GM12873 (cell line): ENCODE measurements at regions not wholly inside any gene's neighbourhood (a gene's known extent, or its start where the extent isn't known, plus 50 kb on each side); places are given as distances from the start of the nearest gene placed in this dataset.

ENCODE experiments used
- TF ChIP-seq, protein P1 (sequence below): IDR thresholded peaks from 2 replicates; pipeline ENCODE4 v1.5.1; 2012; ENCODE audit warnings: low read depth, mild to moderate bottlenecking, moderate library complexity, low read length, control low read depth; ENCODE audit not compliant: insufficient read depth; ENCODE audit errors: missing control alignments

DNA sequence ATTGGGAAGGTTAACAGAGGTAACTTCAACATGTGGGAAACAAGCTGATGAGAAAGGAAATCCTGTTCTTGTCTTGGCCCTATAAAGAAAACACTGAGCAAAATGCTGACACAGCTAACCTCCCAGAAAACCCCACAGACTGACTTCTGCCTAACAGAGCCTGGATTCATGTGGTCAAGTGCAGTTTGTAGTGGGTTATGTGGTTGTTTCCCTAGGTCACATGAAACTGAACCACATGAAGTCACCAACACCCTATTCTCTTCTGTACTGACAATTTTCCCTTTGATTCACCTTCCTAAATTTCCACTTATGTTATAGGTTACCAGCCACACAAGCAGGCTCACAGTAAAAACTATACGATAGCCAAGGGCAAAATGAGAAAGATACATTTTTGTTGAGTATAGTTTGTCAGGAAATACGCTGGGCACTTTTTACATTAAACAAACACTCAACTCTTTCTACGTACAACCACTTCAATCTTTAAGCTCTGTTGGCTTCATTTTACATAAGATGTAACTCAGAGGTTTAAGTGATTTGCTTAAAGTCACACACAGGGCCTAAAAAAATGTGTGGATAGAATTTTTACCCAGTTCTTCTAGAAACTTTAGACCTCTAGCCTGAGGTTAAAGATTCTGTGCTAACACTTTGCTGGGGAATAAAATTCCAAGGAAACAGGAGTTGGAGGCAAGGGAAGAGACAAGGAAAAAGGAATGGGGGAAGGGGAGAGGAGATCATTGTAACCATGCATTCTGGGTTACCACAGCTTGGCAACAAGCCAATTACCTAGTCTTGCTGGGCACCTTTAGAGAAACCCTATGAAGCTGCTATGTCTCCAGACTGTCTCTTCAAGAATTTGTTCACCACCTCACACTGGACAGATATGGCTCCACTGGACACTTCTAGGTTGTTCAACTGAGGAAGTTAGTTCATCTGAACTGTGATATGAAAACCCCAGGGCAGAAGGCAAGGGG, 601.6 kb upstream of the USP24 start:
- TF ChIP-seq, protein P1, sequence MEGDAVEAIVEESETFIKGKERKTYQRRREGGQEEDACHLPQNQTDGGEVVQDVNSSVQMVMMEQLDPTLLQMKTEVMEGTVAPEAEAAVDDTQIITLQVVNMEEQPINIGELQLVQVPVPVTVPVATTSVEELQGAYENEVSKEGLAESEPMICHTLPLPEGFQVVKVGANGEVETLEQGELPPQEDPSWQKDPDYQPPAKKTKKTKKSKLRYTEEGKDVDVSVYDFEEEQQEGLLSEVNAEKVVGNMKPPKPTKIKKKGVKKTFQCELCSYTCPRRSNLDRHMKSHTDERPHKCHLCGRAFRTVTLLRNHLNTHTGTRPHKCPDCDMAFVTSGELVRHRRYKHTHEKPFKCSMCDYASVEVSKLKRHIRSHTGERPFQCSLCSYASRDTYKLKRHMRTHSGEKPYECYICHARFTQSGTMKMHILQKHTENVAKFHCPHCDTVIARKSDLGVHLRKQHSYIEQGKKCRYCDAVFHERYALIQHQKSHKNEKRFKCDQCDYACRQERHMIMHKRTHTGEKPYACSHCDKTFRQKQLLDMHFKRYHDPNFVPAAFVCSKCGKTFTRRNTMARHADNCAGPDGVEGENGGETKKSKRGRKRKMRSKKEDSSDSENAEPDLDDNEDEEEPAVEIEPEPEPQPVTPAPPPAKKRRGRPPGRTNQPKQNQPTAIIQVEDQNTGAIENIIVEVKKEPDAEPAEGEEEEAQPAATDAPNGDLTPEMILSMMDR, result no peak

DNA sequence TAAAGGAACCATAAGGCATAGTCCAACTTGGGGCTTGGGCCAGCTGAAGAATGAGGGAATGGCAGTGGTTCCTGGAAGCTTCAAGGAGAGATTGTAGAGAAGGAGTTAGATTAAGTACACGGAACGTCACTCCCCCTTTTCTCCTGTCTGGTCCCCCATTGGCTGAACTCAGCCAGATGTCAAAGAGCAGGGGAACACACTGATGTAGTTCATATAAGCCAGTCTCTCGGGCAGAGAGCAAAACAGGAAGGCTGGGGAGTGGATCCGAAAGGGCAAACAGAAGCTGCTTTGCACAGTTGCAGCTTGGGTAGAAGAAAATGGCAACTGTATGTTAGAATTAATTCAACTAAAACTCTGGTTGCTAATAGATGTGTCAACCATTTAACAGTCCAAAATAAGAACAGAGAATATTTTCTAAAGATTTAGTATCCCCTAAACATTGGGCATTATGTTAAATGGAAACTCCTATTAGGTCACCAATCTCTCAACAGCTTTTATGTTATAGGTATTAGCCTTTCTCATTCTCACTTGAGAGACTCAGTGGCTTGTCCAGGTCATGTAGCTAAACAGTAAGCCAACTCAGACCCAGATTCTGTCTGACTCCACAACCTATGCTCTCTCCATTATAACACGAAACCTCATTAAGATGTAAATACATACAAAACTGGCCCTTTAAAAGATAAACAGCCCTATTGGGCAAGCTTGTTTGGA, 600.7 kb upstream of the USP24 start:
- TF ChIP-seq, protein P1, result no peak

DNA sequence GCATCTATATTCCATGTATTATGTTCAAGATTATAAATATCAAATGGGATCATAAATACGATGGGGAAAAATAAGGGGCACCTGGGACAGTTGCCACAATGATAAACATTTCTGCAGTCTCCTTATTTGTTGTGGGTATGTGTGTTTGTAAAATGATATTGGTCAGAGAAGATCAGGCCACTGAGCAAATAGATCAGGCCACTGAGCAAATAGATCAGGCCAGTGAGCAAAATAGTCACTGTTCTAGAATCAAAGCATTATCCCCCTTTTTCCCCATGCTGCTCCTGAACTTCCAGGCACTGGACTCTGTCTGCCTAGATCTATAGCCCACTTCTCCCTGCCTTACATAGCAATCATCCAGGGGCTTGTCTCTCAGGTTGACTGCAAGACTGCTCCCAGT, 599.8 kb upstream of the USP24 start:
- TF ChIP-seq, protein P1, result no peak

DNA sequence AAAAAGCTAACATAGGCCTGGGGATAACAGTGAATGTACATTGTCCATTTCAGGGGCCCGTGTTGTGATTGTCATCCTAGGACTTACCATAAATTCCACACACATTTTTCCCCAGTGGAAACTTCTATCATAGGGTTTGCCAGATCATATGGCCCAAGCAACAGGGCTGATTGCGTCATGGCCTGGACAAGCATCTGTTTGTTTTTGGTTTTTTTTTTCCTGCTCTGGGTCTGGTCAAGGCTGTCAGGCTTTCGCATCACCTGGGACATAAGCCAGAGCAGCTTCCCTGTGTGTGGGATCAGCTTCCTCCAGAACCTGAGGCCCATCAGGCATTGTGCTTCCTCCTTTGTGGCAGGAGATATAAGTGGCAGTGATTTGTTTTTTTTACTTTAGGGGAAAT, 598.5 kb upstream of the USP24 start:
- TF ChIP-seq, protein P1, result no peak

DNA sequence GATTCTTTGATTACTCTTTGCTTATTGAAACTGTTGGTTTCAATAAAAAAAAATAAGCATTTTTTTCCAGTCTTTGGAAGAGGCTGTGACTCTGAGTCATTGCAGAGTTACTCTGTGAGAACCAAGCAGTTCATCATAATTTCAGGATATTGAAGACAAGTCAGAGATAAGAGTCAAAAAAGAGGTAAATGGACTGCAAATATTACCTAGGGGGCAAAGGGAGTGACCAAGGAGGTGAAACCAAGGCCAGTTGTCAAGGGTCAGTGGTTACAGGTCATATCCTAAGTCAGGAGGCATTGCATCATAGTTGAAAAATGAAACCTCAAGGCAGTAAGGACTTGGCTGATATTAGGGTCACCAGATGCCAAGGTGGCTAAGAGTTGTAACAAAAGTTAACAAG, 597.1 kb upstream of the USP24 start:
- TF ChIP-seq, protein P1, result no peak

DNA sequence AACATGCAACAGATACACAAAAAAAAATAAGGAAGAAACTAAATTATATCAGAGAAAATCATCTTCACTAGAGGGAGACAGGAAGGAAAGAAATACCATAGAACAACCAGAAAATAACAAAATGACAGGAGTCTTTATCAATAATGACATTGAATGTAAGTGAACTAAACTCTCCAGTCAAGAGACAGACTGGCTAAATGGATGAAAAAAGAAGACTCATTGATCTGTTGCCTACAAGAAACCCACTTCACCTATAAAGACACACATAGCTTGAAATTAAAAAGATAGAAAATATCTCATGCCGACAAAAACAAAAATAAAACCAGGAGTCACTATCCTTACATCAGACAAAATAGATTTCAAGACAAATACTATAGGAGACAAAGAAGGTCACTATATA, 593.1 kb upstream of the USP24 start:
- TF ChIP-seq, protein P1, result no peak

DNA sequence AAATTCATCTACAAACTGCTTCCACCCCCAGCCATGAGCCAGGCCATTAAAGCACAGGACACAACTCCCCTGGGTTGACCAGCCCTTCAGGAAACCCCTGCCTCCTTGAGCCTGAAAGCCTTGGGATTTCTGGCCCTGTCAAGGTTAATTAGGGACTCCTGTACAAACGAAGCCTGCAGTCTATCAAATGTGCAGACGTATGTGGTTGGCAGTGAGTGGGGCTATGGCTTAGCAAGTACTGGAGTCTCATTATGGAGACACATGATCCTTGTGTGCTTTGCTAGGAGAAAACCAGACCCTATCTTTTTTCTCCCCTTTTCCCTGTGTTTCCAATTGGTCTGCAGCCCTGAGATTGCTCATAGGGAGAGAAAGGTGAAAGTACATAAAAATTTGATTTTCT, 588.3 kb upstream of the USP24 start:
- TF ChIP-seq, protein P1, result no peak
